ENCODE measurements at regions not wholly inside any gene's neighbourhood (a gene's known extent, or its start where the extent isn't known, plus 50 kb on each side); places are given as distances from the start of the nearest gene placed in this dataset.

DNA sequence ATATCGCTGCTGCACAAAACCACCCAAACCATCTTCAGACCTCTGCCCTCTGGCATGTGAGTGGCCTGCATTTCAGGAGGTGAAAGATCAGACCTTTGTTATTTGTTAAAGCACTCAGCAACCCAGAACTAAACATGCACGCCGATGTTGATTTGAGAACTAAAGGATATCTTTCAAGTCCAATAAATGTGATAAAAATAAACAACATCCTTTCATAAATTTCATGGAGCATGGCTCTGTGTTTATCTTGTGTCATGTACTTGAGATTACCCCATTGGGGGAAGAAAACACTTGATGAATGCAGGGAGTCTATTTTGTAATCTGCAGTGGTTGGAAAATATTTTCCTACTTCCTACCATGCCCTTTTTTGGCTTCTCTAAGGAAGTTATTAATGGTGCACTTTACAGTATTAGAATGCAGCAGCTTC is 70.8 kb upstream of the GATA6 start:
- TF ChIP-seq CTCF (IDR thresholded peaks at IDR 0.05 in 2 of 3, conservative IDR thresholded peaks at IDR 0.05 in 1 of 3; ENCODE audit: control insufficient read depth in 2 of 3, extremely low read depth in 1 of 3, insufficient read depth in 1 of 3, low read depth in 3 of 3, low read length in 3 of 3) = no peak
- no peak for TF ChIP-seq LARP7 (IDR thresholded peaks at IDR 0.05)
- TF ChIP-seq NFIC (IDR thresholded peaks at IDR 0.05; ENCODE audit: low read depth, low read length) = no peak
- no peak for TF ChIP-seq TARDBP (IDR thresholded peaks at IDR 0.05; ENCODE audit: borderline replicate concordance)
- no peak for TF ChIP-seq FOXK2 (IDR thresholded peaks at IDR 0.05)
- TF ChIP-seq NRF1 (conservative IDR thresholded peaks at IDR 0.05; ENCODE audit: low read depth, low read length) = no peak
- no peak for TF ChIP-seq EGR1 (IDR thresholded peaks at IDR 0.05; ENCODE audit: borderline replicate concordance in 1 of 2, low read depth in 2 of 2, low read length in 2 of 2)
- no peak for TF ChIP-seq RBBP5 (conservative IDR thresholded peaks at IDR 0.05)
- TF ChIP-seq POLR2A (IDR thresholded peaks at IDR 0.05; ENCODE audit: low read depth, low read length) = no peak
- TF ChIP-seq ZBTB33 (IDR thresholded peaks at IDR 0.05) = no peak
- TF ChIP-seq TAF1 (IDR thresholded peaks at IDR 0.05; ENCODE audit: borderline replicate concordance, low read depth, low read length) = no peak
